ENCODE measurements at regions not wholly inside any gene's neighbourhood (a gene's known extent, or its start where the extent isn't known, plus 50 kb on each side); places are given as distances from the start of the nearest gene placed in this dataset.

DNA sequence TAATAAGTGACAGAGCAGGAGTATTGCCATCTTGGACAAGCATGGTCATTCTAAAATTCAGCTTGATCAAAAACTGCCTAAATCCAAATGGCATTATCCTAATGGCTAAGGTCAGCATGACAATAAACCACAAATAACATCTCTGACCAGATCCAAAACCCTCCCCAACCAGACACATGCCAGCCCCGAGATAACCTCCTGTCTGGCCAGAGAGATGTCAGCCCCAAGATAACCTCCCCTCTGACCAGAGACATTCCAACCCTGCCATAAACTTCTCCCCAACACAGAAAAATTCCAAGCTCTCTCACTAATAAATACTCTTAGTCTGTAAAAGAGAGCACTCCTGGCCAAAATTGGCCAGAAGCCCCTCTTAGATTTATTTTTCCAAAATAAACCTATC lies 470.5 kb upstream of the UBE2E2 start:
- no peak for DNase-seq (ENCODE audit: low read depth, low spot score)
- H3K4me1 ChIP-seq (ENCODE audit: control insufficient read depth in 1 of 2, insufficient read depth in 2 of 2, low read length in 2 of 2) = no peaks in the 10 kb centered on the region
- no TSS peak for BruUV-seq (replicated peaks)
- POLR2A ChIA-PET = no interaction called here
- H3K79me2 ChIP-seq (ENCODE audit: insufficient read depth, low read length) = no peaks in the 10 kb centered on the region
- ATAC-seq = no peak
- no peaks in the 10 kb centered on the region for H4K20me1 ChIP-seq (ENCODE audit: insufficient read depth)
- TF ChIP-seq POLR2AphosphoS5 (IDR thresholded peaks at IDR 0.05; ENCODE audit: low read depth, low read length) (no peak), FOSL1 (IDR thresholded peaks at IDR 0.05; ENCODE audit: low read depth) (no peak), CTCF (IDR thresholded peaks at IDR 0.05 in 2 of 3, conservative IDR thresholded peaks at IDR 0.05 in 1 of 3; ENCODE audit: borderline replicate concordance in 1 of 3, insufficient read depth in 1 of 3, low read depth in 2 of 3, low read length in 2 of 3) (no peak), YY1 (IDR thresholded peaks at IDR 0.05; ENCODE audit: extremely low read depth, insufficient replicate concordance, low read depth, low read length) (no peak), ZFX (IDR thresholded peaks at IDR 0.05) (no peak), EZH2 (IDR thresholded peaks at IDR 0.05) (no peak), SRF (IDR thresholded peaks at IDR 0.05; ENCODE audit: low read depth) (no peak), TCF7L2 (IDR thresholded peaks at IDR 0.05; ENCODE audit: borderline replicate concordance, extremely low read depth, insufficient read depth, insufficient read length) (no peak), CBX3 (IDR thresholded peaks at IDR 0.05; ENCODE audit: low read depth) (no peak), ELF1 (IDR thresholded peaks at IDR 0.05; ENCODE audit: borderline replicate concordance, low read depth) (no peak), EZH2phosphoT487 (IDR thresholded peaks at IDR 0.05; ENCODE audit: borderline replicate concordance) (no peak), CEBPB (IDR thresholded peaks at IDR 0.05; ENCODE audit: low read depth) (no peak), SIN3A (IDR thresholded peaks at IDR 0.05; ENCODE audit: low read depth) (no peak)
- TF ChIP-seq, protein P1, sequence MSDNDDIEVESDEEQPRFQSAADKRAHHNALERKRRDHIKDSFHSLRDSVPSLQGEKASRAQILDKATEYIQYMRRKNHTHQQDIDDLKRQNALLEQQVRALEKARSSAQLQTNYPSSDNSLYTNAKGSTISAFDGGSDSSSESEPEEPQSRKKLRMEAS (IDR thresholded peaks at IDR 0.05) = no peak
- H3K27ac ChIP-seq (ENCODE audit: low read depth, low read length) = no peak overlapping the region
- RAD21 ChIA-PET (ENCODE audit: low non-redundant PET in 1 of 2, low total read pairs in 2 of 2, uncharacterized antibody in 2 of 2, unreplicated experiment in 2 of 2) = no interaction called here
- no peaks in the 10 kb centered on the region for H3K36me3 ChIP-seq (ENCODE audit: control insufficient read depth in 1 of 2, insufficient read depth in 2 of 2, low read length in 2 of 2)
- no peak overlapping the region for H3K9ac ChIP-seq (ENCODE audit: low read length)
- H3K4me2 ChIP-seq (ENCODE audit: low read length) = no peak overlapping the region
- peaks cover 0 to 4% of the 10 kb centered on the region in 2 experiments; a peak in 1 of 4 replicates for H3K9me3 ChIP-seq (ENCODE audit: control insufficient read depth in 1 of 2, insufficient read depth in 1 of 2, low read depth in 1 of 2, low read length in 2 of 2)
- no peaks in the 10 kb centered on the region for H3K9me2 ChIP-seq (ENCODE audit: insufficient read depth)
- H3K27me3 ChIP-seq (ENCODE audit: insufficient read depth, low read length) = no peaks in the 10 kb centered on the region
- intact Hi-C loops (cut with micrococcal nuclease) = no loop called here
- H2AFZ ChIP-seq (ENCODE audit: low read depth, low read length, poor library complexity, severe bottlenecking) = no peak overlapping the region
- CTCF ChIA-PET = no interaction called here
- no peak overlapping the region for H3K4me3 ChIP-seq (replicated peaks in 1 of 2; ENCODE audit: low read depth in 1 of 2, low read length in 2 of 2)
